ENCODE measurements at regions not wholly inside any gene's neighbourhood (a gene's known extent, or its start where the extent isn't known, plus 50 kb on each side); places are given as distances from the start of the nearest gene placed in this dataset.
A peak's percentile ranks its signal among the peaks of the same experiment; 100 is the strongest.

- no peak for DNase-seq
These were observed 210.2 kb downstream of the ARPP21 start for GRCh38 chr3:35849496-35849895.

GRCh38 chr3:35849963-35850362 lies 210.6 kb downstream of the ARPP21 start:
- no peak for DNase-seq

- DNase-seq = no peak
These were observed 217.7 kb downstream of the ARPP21 start for GRCh38 chr3:35857004-35857403.

- DNase-seq = no peak
These were observed 222.7 kb downstream of the ARPP21 start for GRCh38 chr3:35862057-35862456.

GRCh38 chr3:35864871-35865270 lies 225.5 kb downstream of the ARPP21 start:
- DNase-seq = no peak

GRCh38 chr3:35867791-35868190 lies 228.5 kb downstream of the ARPP21 start:
- DNase-seq = no peak

- DNase-seq = no peak
These were observed 231.7 kb downstream of the ARPP21 start for GRCh38 chr3:35871009-35871408.

GRCh38 chr3:35883929-35884328 lies 244.6 kb downstream of the ARPP21 start:
- DNase-seq = no peak

GRCh38 chr3:35894735-35895134 lies 255.4 kb downstream of the ARPP21 start:
- DNase-seq = no peak

- DNase-seq = no peak
These were observed 259.9 kb downstream of the ARPP21 start for GRCh38 chr3:35899245-35899644.

- no peak for DNase-seq
These were observed 260.8 kb downstream of the ARPP21 start for GRCh38 chr3:35900079-35900478.

GRCh38 chr3:35908366-35909232 lies 269.3 kb downstream of the ARPP21 start:
- DNase-seq = peak; percentile 69

- DNase-seq = no peak
These were observed 279.8 kb downstream of the ARPP21 start for GRCh38 chr3:35919160-35919559.

- no peak for DNase-seq
These were observed 282.4 kb downstream of the ARPP21 start for GRCh38 chr3:35921718-35922117.

GRCh38 chr3:35924070-35924469 lies 284.7 kb downstream of the ARPP21 start:
- peak; percentile 3 for DNase-seq

GRCh38 chr3:35927441-35927840 lies 288.1 kb downstream of the ARPP21 start:
- no peak for DNase-seq

GRCh38 chr3:35929158-35929557 lies 289.8 kb downstream of the ARPP21 start:
- DNase-seq = no peak

- no peak for DNase-seq
These were observed 292.5 kb downstream of the ARPP21 start for GRCh38 chr3:35931867-35932266.

GRCh38 chr3:35932995-35933394 lies 293.7 kb downstream of the ARPP21 start:
- DNase-seq = peak; percentile 29

- DNase-seq = no peak
These were observed 297.2 kb downstream of the ARPP21 start for GRCh38 chr3:35936571-35936970.

GRCh38 chr3:35944926-35945710 lies 305.8 kb downstream of the ARPP21 start:
- no peak for DNase-seq

GRCh38 chr3:35946121-35946853 lies 307.0 kb downstream of the ARPP21 start:
- peak; percentile 4 for DNase-seq

GRCh38 chr3:35946854-35947515 lies 307.7 kb downstream of the ARPP21 start:
- no peak for DNase-seq
